ENCODE measurements at regions not wholly inside any gene's neighbourhood (a gene's known extent, or its start where the extent isn't known, plus 50 kb on each side); places are given as distances from the start of the nearest gene placed in this dataset.

GRCh38 chr12:65630555-65630954, 193.7 kb upstream of the HMGA2 start:
- BruUV-seq (replicated peaks), result no TSS peak
- H3K4me3 ChIP-seq, result no peak overlapping the region
- H3K4me1 ChIP-seq (replicated peaks in 1 of 2; ENCODE audit: control insufficient read depth in 2 of 2, insufficient read depth in 2 of 2, low read length in 2 of 2), result no peaks in the 10 kb centered on the region; a peak in 1 of 5 replicates
- H3K27ac ChIP-seq (ENCODE audit: extremely low read depth, low read depth, low read length), result no peak overlapping the region
- H3K9me3 ChIP-seq (replicated peaks; ENCODE audit: control insufficient read depth, insufficient read depth, low read depth, low read length), result no peaks in the 10 kb centered on the region
- FAIRE-seq, result no peak
- no peaks in the 10 kb centered on the region for H3K9me1 ChIP-seq (ENCODE audit: control insufficient read depth, insufficient read depth, low read length)
- no peak overlapping the region for H3K9ac ChIP-seq (ENCODE audit: insufficient read depth in 1 of 2, low read depth in 2 of 2, low read length in 2 of 2)
- ChIA-PET POLR2A (no interaction called here), CTCF (ENCODE audit: low intra/inter-chr PET ratio) (no interaction called here)
- 8% methylated on average over 3 of the region's 3 CpGs for WGBS (ENCODE audit: insufficient coverage, low coverage, missing lambda C conversion rate)
- DNase-seq (ENCODE audit: extremely low read depth in 1 of 4, low spot score in 3 of 4), result no peak
- H3K79me2 ChIP-seq (ENCODE audit: control insufficient read depth, insufficient read depth, low read length), result no peaks in the 10 kb centered on the region
- intact Hi-C loops (cut with micrococcal nuclease) (no loop called here), in situ Hi-C loops (cut with MboI) (no loop called here)
- no peaks in the 10 kb centered on the region for H3K36me3 ChIP-seq (ENCODE audit: control insufficient read depth, insufficient read depth, low read length)
- no peaks in the 10 kb centered on the region; a peak in 1 of 5 replicates for H3K27me3 ChIP-seq (ENCODE audit: control insufficient read depth in 2 of 2, insufficient read depth in 2 of 2, low read length in 2 of 2)
- H4K20me1 ChIP-seq (replicated peaks; ENCODE audit: control insufficient read depth, insufficient read depth, low read length), result no peaks in the 10 kb centered on the region
- H2AFZ ChIP-seq (ENCODE audit: low read depth, low read length), result no peak overlapping the region
- TF ChIP-seq SMARCA4 (IDR thresholded peaks at IDR 0.05) (no peak), PRDM10 (IDR thresholded peaks at IDR 0.05; ENCODE audit: partially characterized antibody) (no peak), KLF1 (tag; IDR thresholded peaks at IDR 0.05) (no peak), ZNF24 (IDR thresholded peaks at IDR 0.05) (peak; percentile 61), JUN (IDR thresholded peaks at IDR 0.05; ENCODE audit: borderline replicate concordance, low read depth, low read length) (no peak), JUN (CRISPR knock-in tag; IDR thresholded peaks at IDR 0.05; ENCODE audit: borderline replicate concordance) (no peak)
- ATAC-seq, result no peak
- H3K4me2 ChIP-seq (ENCODE audit: insufficient read depth, low read length), result no peak overlapping the region
